ENCODE measurements at regions not wholly inside any gene's neighbourhood (a gene's known extent, or its start where the extent isn't known, plus 50 kb on each side); places are given as distances from the start of the nearest gene placed in this dataset.

DNA sequence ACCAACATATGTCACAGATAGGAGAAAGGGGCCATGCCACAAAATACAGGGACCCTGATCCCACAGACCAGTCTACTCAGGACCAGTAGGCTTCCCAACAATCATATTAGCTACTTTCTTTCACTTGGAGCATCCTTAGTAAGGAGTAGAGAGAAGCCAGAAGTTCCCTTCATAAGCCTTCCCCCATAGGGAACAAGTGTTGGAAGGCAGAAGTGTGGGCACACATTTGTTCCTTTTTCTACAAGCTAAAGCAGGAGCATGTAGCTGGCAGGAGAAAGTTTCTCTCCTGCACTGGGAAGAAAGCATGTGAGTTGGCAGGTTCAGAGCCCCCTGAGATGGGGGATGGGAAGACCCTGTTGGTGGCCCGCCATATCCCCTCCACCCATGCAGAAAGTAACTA, 165.4 kb downstream of the KCTD12 start:
- TF ChIP-seq GATA2 (IDR thresholded peaks at IDR 0.05; ENCODE audit: low read depth, low read length), result no peak
- no peak for TF ChIP-seq GATA3 (IDR thresholded peaks at IDR 0.05; ENCODE audit: low read depth, low read length)

DNA sequence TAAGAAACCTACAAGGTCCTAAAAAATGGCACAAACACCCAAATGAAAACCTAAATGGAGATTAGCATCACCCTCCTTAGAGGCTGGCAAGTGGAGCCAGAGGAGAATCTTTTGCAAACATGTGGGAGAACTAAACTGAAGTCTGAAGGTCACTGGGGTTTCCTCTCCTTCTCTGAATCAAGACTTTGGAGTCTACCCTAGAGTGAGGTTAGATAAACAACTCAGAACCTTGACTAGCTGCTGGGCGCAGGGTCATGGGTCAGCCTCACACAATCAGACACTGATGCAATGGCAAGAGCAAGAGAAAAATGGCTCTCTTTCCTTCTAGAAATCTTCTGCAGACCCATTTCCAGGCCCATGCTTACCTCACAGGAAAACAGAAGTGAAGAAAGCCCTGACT, 165.8 kb downstream of the KCTD12 start:
- TF ChIP-seq GATA3 (IDR thresholded peaks at IDR 0.05; ENCODE audit: low read depth, low read length) (no peak), GATA2 (IDR thresholded peaks at IDR 0.05; ENCODE audit: low read depth, low read length) (no peak)

DNA sequence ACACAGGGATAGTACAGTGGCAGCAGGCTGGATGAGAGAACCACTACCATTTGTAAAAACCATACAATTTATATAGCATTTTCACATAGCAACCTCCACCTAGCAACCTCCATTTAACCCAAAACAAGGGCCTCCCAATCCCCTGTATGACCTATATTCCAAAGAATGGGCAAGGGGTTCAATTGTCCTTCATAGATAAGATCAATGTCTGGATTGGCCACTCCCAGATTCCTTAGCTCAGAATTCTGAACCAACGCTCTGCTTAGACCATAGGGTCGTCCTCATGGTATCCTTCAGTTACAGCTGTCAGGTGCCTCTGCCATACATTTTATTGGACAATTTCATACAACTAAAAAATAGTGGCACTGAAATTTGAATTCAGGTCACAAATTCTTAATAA, 166.2 kb downstream of the KCTD12 start:
- no peak for TF ChIP-seq GATA3 (IDR thresholded peaks at IDR 0.05; ENCODE audit: low read depth, low read length)
- no peak for TF ChIP-seq GATA2 (IDR thresholded peaks at IDR 0.05; ENCODE audit: low read depth, low read length)

DNA sequence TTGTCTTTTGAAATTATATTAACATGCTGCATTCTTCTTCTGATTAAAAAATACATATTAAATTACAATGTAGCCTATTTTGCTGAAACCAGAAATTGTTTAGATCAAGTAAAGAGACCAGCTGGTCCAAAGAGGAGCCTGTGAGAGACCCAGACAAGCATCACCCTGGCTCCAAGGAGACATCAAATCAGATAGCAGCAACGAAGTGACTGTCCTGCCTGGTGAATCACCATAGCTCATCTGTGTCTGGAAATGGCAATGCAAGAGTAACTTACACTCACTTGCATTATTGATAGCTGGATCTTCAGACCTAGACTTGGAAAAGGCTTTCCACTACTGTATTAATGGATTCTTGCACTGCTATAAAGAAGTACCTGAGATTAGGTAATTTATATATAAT, 169.1 kb downstream of the KCTD12 start:
- 0 out of 2 replicates have a peak, but pooled peaks have one; percentile 23 for TF ChIP-seq GATA3 (IDR thresholded peaks at IDR 0.05; ENCODE audit: low read depth, low read length)
- peak; percentile 63 for TF ChIP-seq GATA2 (IDR thresholded peaks at IDR 0.05; ENCODE audit: low read depth, low read length)

DNA sequence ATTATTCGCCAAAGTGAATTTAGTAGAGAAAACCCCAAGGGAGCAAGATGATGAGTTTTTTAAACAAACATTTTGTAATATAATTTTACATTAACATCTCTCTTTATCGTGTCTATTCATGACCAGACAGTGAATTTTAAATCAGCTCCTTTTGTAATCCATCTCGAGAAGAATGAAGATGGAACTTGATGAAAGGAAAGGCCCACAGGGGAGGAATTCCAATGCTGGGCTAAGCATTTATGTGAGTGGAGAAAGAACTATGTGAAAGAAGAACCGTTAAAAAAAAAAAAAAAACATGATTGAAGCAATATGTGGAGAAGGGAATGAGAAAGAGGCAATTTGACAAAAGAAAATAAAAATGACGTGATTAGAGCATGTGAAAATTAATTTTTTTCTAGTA, 170.6 kb downstream of the KCTD12 start:
- no peak for TF ChIP-seq GATA2 (IDR thresholded peaks at IDR 0.05; ENCODE audit: low read depth, low read length)
- TF ChIP-seq GATA3 (IDR thresholded peaks at IDR 0.05; ENCODE audit: low read depth, low read length), result no peak

DNA sequence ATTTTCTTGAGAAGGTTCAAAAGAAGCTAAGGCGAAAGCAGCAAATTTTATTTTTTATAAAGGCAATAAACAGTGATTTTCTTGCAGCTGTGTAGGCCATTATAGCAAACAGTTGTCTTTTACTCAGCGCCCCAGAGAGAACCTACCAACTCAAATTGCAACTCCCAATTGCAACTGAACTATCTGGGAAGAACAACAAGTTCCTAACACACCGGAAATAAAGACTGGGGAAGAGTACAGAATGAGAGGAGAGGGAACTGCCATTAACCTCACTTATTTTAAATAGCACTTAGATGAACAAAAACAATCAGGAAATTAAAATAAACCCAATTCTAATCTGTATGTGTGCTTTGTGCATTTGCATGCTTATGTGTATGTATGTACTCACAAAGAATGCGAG, 171.1 kb downstream of the KCTD12 start:
- TF ChIP-seq GATA3 (IDR thresholded peaks at IDR 0.05; ENCODE audit: low read depth, low read length) (no peak), GATA2 (IDR thresholded peaks at IDR 0.05; ENCODE audit: low read depth, low read length) (no peak)

DNA sequence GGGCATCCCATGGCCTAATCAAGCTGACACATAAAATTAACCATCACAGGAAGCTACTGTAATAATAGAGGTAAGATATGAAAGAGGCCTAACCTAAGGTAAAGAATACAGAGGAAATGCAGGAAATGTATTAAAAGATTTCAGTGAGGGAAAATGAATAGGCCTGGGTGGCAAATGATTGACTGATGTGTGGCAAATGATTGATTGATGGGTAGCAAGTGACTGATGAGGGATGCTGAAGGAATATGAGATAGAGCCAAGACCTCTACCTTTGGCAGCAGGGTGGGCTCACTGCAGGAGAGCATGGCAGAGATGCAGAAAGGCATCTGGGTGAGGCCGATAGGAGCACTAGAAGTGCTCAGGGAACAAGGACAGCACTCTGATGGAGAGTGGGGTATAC, 172.9 kb downstream of the KCTD12 start:
- no peak for TF ChIP-seq GATA3 (IDR thresholded peaks at IDR 0.05; ENCODE audit: low read depth, low read length)
- TF ChIP-seq GATA2 (IDR thresholded peaks at IDR 0.05; ENCODE audit: low read depth, low read length), result no peak

DNA sequence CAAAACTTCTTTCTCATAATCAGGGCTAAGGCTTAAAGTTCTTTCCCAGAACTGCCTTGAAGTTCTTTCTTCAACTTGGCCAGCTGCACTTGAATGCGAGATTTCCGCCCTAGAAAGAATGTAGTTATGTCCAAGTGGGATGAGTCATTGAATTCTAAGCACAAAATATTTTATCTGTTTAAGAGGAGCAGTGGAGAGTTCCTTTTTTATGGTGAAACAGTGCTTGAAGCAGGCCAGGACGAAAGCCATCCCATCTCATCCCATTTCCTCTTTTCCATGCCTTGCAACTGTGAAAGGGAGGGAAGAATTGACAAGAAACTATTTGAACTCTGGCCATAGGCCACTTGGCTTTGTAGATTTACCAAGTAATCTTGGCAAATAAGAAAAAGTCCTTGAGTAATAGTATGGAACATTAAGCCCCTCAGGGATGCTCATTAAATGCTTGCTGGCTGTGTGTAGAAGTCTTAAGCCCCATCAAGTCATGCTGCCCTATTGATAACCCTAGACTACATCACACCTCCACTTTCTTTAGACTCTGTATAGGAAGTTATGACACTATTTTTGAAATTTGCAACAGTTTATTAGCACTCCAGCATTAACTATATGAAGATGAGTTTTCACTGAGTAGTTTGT, 174.5 kb downstream of the KCTD12 start:
- no peak for TF ChIP-seq GATA3 (IDR thresholded peaks at IDR 0.05; ENCODE audit: low read depth, low read length)
- TF ChIP-seq GATA2 (IDR thresholded peaks at IDR 0.05; ENCODE audit: low read depth, low read length), result no peak

DNA sequence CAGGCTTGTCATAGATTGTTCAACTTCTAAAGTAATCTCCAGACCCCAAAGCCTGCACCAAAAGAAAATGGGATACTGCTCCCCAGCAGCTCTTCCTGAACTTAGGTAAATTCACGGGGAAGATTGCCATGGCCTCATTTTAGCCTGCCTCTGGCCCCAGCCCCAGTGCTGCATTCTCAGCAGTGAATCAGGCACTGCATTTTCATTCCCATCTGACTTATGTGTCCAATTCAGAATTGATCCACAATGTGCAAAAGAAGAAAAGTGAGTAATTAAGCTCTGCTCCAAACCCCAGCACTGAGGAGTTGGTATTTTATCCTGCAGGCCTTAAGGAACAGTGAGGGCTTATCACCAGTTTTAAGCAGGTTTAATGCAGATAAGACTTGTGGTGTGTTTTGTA, 176.4 kb downstream of the KCTD12 start:
- TF ChIP-seq GATA2 (IDR thresholded peaks at IDR 0.05; ENCODE audit: low read depth, low read length), result no peak
- TF ChIP-seq GATA3 (IDR thresholded peaks at IDR 0.05; ENCODE audit: low read depth, low read length), result no peak

DNA sequence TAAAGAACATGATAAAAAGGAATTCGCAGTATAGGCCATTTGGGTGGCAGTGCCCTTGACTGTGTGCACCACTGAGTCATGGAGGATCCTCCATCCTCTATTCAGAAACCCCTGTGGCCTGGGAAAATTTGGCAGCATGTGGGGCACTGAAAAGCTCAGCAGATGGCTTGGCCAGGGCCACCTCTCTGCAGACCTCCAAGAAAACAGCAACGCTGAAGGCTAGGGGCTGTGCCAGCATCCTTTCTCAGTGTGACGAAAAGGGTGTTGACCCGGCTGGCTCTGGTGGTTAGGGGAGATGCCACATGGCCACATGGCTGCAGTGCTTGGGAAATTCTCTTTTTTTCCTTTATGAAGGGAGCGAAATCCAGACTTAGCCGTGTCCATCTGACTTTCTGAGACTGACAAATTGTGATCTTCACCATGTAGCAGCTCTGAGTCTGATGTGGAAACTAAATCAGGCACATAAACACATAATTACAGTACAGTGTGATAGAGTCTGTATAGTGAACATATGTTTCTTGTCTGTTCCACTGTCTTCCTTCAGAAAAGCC, 178.0 kb downstream of the KCTD12 start:
- TF ChIP-seq GATA2 (IDR thresholded peaks at IDR 0.05; ENCODE audit: low read depth, low read length), result no peak
- no peak for TF ChIP-seq GATA3 (IDR thresholded peaks at IDR 0.05; ENCODE audit: low read depth, low read length)

DNA sequence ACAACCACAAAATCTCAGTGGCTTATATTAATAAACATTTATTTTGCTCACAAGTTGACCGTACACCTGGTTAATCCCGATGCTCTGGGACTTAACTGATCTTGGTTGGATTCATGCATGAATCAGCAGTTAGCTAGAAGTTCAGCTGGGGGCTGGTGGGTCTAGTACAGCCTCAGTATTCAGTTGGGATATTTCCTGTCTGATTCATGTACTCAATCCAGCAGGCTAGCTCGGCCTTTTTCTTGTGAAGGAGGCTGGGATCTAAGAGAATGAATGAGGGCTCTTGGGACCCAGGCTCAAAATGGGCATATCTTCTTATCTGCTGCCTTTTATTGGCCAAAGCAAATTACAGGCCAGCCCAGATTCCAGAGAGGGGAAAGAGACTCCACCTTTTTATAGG, 178.8 kb downstream of the KCTD12 start:
- TF ChIP-seq GATA2 (IDR thresholded peaks at IDR 0.05; ENCODE audit: low read depth, low read length) (no peak), GATA3 (IDR thresholded peaks at IDR 0.05; ENCODE audit: low read depth, low read length) (no peak)

DNA sequence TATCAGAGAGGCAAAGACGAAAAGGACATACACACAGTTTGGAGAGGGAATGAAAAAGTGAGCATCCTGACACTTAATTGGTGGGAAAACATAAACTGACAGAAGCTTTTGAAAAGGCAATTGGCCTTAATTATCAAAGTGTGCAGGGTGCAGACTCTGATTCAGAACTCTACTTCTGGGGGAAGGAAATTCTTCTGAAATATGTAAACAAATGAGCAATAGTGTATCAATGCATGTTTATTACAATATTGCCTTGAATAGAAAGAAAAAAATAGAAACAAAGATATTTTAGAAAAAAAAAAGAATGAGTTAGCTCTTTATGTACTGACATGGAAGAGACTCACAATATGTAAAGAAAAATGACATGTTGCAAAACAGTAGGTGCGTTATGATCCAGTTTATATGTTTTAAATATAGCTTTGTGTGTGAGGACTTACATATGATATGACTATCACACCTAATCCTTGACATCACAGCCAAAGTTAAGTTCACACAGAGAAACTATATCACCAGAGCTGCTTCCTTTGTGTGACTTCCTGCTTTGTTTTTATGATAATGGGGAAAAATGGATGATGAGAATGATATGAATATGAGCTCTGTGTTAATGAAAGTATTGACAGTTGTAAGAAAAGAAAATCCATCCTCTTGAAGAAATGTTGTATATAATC, 182.4 kb downstream of the KCTD12 start:
- TF ChIP-seq GATA2 (IDR thresholded peaks at IDR 0.05; ENCODE audit: low read depth, low read length) (no peak), GATA3 (IDR thresholded peaks at IDR 0.05; ENCODE audit: low read depth, low read length) (no peak)

DNA sequence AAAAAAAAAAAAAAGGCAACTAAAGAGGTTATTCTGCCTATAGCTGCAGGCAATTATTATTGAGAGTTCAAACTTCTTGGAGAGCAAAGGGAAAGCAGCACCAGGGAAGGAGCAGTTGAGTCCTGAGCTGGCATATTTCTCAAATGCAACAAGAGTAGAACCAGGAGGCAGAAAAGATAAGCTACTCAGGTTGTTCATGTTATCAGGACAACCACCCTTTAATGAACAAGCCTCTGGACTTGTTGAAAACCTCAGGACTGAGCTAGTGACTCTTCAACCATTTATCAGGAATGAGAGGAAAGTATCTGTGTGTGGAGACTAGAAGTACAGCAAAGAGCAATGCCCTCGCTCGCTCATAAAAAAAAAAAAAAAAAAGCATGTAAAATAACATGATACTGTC, 183.0 kb downstream of the KCTD12 start:
- no peak for TF ChIP-seq GATA3 (IDR thresholded peaks at IDR 0.05; ENCODE audit: low read depth, low read length)
- TF ChIP-seq GATA2 (IDR thresholded peaks at IDR 0.05; ENCODE audit: low read depth, low read length), result no peak

DNA sequence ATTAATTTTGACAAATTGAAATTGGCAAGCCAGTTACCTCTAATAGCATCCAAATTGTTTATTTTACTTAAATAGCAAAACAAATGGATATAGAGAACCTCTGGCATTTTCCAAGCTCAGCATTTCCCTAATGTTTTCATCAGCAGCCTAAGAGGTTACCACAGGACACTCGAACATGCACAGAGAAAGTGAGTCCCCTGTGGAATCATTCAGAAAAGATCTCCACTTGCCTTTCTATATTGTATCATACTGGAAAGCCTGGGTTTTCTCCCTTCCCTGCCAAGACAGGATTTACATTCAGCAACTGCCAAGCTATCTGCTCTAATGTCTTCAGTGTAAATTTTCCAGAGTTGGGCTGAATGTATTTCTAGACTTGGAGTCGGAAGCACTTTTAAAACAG, 188.9 kb downstream of the KCTD12 start:
- TF ChIP-seq GATA2 (IDR thresholded peaks at IDR 0.05; ENCODE audit: low read depth, low read length) (no peak), GATA3 (IDR thresholded peaks at IDR 0.05; ENCODE audit: low read depth, low read length) (no peak)

DNA sequence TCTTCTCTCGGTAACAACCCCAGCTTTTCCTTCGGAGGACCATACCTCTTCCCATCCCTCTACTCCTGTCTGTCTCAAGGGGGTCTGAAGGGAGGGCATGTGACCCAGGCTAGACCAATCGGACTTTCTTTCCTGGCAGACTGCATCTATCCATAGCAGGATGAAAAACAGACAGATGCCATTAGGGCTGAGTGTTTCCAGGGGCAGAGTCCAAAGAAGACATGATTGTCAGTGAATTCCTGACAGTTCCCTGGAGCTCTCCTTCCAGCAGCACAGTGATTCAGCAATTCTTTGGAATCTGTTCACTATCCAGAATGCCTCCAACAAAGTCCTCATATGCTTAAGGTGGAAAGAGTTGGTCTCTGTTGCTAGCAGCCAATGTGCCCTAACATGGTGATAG, 189.8 kb downstream of the KCTD12 start:
- TF ChIP-seq GATA2 (IDR thresholded peaks at IDR 0.05; ENCODE audit: low read depth, low read length), result no peak
- no peak for TF ChIP-seq GATA3 (IDR thresholded peaks at IDR 0.05; ENCODE audit: low read depth, low read length)
